GM12874 (cell line): ENCODE measurements at regions not wholly inside any gene's neighbourhood (a gene's known extent, or its start where the extent isn't known, plus 50 kb on each side); places are given as distances from the start of the nearest gene placed in this dataset.

Experiments used
- TF ChIP-seq, protein P1 (sequence below): IDR thresholded peaks from 2 replicates; pipeline ENCODE4 v1.5.1; 2011; ENCODE audit warnings: low read depth, mild to moderate bottlenecking, control low read depth, low read length, moderate library complexity; ENCODE audit not compliant: insufficient read depth

DNA sequence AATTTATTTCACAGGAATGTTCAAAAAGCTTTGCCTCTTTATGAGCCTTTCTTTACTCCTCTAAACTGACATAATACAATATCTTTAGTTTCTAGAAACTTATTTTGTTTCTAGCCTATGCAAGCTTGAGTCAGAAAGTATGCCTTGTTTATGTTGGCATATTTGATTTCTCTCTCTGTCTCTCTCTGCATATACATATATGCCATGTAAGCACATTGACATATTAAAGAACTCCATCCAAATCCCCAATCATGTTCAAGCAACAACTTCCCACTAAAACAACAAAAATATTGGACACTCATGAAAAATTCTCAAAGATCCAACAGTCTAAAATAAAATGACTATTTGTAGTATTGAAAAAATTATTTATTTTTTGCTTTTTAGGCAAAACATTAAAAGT, 1651.2 kb upstream of the ACVR2A start:
- TF ChIP-seq, protein P1, sequence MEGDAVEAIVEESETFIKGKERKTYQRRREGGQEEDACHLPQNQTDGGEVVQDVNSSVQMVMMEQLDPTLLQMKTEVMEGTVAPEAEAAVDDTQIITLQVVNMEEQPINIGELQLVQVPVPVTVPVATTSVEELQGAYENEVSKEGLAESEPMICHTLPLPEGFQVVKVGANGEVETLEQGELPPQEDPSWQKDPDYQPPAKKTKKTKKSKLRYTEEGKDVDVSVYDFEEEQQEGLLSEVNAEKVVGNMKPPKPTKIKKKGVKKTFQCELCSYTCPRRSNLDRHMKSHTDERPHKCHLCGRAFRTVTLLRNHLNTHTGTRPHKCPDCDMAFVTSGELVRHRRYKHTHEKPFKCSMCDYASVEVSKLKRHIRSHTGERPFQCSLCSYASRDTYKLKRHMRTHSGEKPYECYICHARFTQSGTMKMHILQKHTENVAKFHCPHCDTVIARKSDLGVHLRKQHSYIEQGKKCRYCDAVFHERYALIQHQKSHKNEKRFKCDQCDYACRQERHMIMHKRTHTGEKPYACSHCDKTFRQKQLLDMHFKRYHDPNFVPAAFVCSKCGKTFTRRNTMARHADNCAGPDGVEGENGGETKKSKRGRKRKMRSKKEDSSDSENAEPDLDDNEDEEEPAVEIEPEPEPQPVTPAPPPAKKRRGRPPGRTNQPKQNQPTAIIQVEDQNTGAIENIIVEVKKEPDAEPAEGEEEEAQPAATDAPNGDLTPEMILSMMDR = no peak

- TF ChIP-seq, protein P1 = no peak
Observed at GRCh38 chr2:146189541-146189940, 1655.3 kb upstream of the ACVR2A start.

DNA sequence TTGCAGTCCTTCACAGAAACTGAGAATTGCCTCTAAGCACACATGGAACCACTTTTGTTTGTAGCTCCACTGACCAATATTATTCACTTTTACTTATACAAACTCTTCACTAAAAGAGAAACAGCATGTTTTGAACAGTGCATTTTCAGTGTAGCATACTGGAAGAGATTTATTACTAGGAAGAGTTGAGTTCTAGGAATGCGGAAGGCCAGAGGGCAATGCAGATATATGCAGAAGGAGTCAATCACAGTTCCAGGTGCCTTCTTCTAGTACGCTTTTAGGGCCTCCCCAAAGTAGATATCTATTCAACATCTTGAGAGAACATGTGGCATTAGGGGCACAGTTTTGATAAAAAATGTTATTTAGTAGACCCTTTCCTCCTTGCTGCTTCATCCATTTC, 1654.0 kb upstream of the ZEB2 start:
- TF ChIP-seq, protein P1 = no peak

- TF ChIP-seq, protein P1 = no peak
Observed at GRCh38 chr2:146161256-146161882, 1641.5 kb upstream of the ZEB2 start.

DNA sequence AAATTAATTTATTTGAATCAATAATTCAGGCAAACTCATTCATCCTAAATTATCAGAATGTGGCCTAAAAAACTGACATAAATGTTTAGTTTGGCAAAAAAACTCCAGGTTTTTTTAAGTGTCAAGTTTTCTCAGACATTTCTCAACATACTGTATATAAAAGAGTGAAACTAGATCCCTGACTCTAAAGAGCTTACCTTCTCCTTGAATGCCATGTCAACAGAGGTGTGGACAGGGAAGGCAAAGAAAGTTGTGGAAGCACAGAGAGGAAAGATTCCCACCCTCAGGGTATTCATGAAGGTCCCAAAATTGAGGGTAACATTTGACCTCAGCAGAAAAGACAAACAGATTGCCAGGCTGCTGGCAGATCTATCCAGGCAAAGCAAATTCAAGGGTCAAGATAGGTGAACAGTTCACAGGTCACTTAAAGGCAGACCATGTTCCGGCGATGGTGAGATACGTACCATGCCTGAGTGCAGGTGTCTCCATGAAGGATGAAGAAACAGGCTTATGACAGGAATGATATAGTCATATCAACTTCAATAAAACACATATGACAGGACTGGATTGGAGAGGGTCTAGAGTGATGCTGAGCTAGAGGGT, 1638.3 kb upstream of the ZEB2 start:
- TF ChIP-seq, protein P1 = no peak

DNA sequence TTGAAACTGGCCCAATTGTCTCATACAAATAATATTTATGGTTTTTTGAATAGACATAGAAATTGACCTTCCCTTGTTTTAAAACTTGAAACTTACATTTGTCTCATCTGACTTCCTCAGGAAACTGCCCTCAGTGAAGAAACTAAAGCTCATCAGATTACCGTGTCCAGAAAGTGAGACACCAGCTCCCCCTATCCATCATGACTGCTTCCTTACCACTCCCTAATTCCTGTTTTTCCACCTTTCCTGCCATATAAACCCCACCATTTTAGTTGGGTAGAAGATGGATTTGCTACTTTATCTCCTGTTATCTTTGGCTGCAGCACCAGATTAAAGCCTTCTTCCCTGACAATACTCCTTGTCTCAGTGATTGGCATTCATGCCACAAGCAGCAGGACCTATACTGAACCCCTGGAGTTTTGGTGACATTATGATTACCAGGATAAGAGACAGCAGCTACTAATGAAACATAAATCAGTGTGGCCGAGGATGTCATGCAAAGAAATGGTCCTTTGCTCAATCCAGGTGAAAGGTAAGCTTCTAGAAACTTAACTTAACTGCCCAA, 1627.6 kb upstream of the ZEB2 start:
- TF ChIP-seq, protein P1 = no peak

DNA sequence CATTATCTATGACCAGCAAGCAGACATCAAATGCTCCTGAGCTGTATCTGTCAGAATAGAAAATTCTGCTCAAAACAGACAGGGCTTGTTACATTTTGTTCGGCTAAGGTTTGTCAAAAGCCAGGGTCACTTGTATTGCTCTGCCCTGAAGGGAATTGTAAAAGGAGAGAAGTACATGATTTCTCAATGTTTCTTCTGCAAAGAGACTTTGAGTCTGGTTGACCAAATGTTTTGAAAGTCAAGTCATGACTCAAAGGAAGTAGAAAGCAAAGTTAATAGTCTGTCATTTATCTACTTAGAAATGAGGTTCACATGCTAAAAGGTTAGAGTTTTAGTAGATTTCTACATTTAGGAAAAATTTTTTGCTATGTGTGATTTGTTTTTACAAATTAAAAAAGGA, 1624.1 kb upstream of the ZEB2 start:
- TF ChIP-seq, protein P1 = no peak
